Activated B cell treated with CpG ODN at 0.5 μM for 24 hours (primary cell): ENCODE measurements at regions not wholly inside any gene's neighbourhood (a gene's known extent, or its start where the extent isn't known, plus 50 kb on each side); places are given as distances from the start of the nearest gene placed in this dataset.
"Not testable (repeated sequence)": the region's sequence is repeated elsewhere in the genome, so short reads cannot be mapped to it uniquely, and the experiment has no call there.

Source experiments
- ATAC-seq: fragments of 200-7000 bp; cut with Tn5 transposase; one replicate; pipeline ENCODE4 v1.10.0; 2021; ENCODE audit warnings: low read depth, mild to moderate bottlenecking, moderate library complexity
- CTCF ChIA-PET: fragments of 350-600 bp; sonication (Branson Sonifier 250); formaldehyde crosslinking; loops from one replicate; lab custom pipeline; 2021; ENCODE audit warnings: antibody characterized with exemption; lab: Charles Lee
- POLR2A ChIA-PET: fragments of 350-600 bp; sonication (Branson Sonifier 250); formaldehyde crosslinking; loops from one replicate; lab custom pipeline; 2021; ENCODE audit warnings: antibody characterized with exemption; lab: Charles Lee
- DNase-seq: peaks from one replicate; pipeline ENCODE4 v3.0.0; 2022
- H3K27ac Mint-ChIP-seq: one replicate; pipeline ENCODE4 v1.8.0; 2020; ENCODE audit warnings: mixed read lengths
- H3K27me3 Mint-ChIP-seq: one replicate; pipeline ENCODE4 v1.8.0; 2021; ENCODE audit warnings: mixed read lengths
- H3K36me3 Mint-ChIP-seq: one replicate; pipeline ENCODE4 v1.8.0; 2021; ENCODE audit warnings: low read depth, mixed read lengths
- H3K4me1 Mint-ChIP-seq: one replicate; pipeline ENCODE4 v1.8.0; 2021; ENCODE audit warnings: mixed read lengths
- H3K4me3 Mint-ChIP-seq: one replicate; pipeline ENCODE4 v1.8.0; 2020; ENCODE audit warnings: mild to moderate bottlenecking, mixed read lengths
- H3K9me3 Mint-ChIP-seq: one replicate; pipeline ENCODE4 v1.8.0; 2020; ENCODE audit warnings: mixed read lengths
- intact Hi-C: fragments of 100-400 bp; cut with micrococcal nuclease; formaldehyde crosslinking; loops from one replicate; pipeline ENCODE4 v1.15.1; 2024
- TF ChIP-seq, protein P1 (sequence below): fragments of 200-600 bp; IDR thresholded peaks from one replicate; pipeline ENCODE4 v1.8.0; 2022; ENCODE audit warnings: antibody characterized with exemption, mild to moderate bottlenecking

DNA sequence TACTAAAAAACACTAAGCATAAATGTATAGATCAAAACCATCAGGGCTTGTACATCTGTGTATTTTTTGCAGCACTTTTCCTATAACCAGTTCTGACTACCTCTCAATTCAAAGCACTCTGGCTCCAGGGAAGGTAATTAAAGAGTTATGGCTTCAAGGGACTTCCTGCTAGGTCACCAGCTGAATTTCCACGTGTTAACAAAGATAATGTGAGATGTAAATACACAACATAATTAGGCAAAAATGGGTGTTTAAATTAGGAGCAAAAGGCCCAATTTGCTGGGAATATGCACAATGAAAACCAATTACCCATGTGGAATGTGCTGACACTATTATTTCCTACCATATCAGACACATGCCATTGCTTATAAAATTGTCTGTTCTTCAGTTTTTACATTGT, 513.4 kb upstream of the FLRT2 start:
- Mint-ChIP-seq H3K4me3 (no peak overlapping the region), H3K4me1 (no peaks in the 10 kb centered on the region), H3K27me3 (no peaks in the 10 kb centered on the region), H3K9me3 (peaks cover 18% of the 10 kb centered on the region), H3K27ac (no peak overlapping the region), H3K36me3 (no peaks in the 10 kb centered on the region)
- CTCF ChIA-PET, result no interaction called here
- POLR2A ChIA-PET, result no interaction called here
- intact Hi-C loops, result no loop called here
- DNase-seq (no peak), ATAC-seq (no peak)
- TF ChIP-seq, protein P1, sequence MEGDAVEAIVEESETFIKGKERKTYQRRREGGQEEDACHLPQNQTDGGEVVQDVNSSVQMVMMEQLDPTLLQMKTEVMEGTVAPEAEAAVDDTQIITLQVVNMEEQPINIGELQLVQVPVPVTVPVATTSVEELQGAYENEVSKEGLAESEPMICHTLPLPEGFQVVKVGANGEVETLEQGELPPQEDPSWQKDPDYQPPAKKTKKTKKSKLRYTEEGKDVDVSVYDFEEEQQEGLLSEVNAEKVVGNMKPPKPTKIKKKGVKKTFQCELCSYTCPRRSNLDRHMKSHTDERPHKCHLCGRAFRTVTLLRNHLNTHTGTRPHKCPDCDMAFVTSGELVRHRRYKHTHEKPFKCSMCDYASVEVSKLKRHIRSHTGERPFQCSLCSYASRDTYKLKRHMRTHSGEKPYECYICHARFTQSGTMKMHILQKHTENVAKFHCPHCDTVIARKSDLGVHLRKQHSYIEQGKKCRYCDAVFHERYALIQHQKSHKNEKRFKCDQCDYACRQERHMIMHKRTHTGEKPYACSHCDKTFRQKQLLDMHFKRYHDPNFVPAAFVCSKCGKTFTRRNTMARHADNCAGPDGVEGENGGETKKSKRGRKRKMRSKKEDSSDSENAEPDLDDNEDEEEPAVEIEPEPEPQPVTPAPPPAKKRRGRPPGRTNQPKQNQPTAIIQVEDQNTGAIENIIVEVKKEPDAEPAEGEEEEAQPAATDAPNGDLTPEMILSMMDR, result no peak

DNA sequence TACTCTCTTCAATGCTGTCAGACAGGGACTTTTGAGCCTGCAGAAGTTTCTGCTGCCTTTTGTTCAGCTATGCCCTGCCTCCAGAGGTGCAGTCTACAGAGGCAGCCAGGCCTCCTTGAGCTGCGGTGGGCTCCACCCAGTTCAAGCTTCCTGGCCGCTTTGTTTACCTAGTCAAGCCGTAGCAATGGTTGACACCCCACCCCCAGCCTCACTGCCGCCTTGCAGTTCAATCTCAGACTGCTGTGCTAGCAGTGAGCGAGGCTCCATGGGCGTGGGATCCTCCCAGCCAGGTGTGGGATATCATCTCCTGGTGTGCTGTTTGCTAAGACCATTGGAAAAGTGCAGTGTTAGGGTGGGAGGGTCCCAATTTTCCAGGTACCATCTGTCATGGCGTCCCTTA, 506.1 kb upstream of the FLRT2 start:
- intact Hi-C loops, H3K36me3 Mint-ChIP-seq, H3K27me3 Mint-ChIP-seq, H3K27ac Mint-ChIP-seq, DNase-seq, H3K4me3 Mint-ChIP-seq, ATAC-seq, H3K9me3 Mint-ChIP-seq, H3K4me1 Mint-ChIP-seq, POLR2A ChIA-PET, CTCF ChIA-PET: not testable (repeated sequence)

DNA sequence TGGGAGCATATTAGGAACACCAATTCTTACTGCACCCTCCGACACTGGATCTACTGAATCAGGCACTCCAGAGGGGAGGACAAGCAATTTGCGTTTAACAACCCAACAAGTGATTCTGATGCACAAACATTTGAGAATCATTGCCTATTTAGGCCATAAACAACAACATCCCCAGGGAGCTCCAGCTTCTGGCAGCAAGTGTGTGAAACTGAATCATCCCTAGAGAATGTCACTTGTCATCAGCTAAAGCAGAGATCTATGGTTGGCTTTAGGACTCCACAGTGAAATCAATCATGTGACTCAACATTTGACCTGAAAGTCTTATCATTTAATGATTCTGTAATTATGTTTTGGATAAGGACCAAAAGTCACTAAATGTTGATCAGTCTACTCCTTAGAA, 505.0 kb upstream of the FLRT2 start:
- Mint-ChIP-seq H3K27ac (no peak overlapping the region), H3K4me3 (no peak overlapping the region), H3K9me3 (peaks cover 7% of the 10 kb centered on the region), H3K4me1 (no peaks in the 10 kb centered on the region), H3K36me3 (no peaks in the 10 kb centered on the region), H3K27me3 (no peaks in the 10 kb centered on the region)
- TF ChIP-seq, protein P1, result no peak
- ChIA-PET CTCF (no interaction called here), POLR2A (no interaction called here)
- ATAC-seq (no peak), DNase-seq (no peak)
- intact Hi-C loops, result no loop called here

DNA sequence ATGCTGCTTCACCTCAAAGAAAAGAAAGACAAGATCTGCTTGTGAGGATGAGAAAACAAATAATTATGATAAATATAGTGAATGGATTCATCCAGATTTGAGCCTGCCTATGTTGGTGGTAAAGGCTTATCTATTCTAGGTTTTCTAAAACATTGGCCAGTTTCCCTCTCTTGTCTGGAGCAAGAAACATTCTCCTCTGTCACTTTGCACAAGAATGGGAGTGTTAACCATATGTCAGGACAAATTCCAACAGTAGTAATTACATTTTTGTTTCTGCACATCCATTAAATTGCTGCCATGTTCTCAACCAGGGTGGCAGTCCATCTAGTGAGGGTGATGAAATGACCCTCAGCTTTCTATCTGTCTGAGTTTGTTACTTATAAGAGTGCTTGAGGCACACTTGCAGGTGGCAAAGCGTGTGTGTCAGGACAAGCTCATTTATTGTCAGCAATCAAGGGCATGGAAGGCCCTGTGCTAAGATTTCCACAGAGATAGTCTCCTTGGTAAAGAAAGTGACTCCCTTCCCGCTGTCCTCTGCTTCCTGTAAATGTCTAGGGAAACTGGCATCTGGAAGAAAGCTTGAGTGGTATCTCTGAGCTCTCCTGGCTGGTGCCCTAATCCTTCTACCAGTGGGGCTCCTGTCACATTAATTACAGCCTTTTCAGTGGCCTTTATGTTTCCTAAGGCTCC, 502.1 kb upstream of the FLRT2 start:
- Mint-ChIP-seq H3K27ac (no peak overlapping the region), H3K9me3 (no peaks in the 10 kb centered on the region), H3K27me3 (no peaks in the 10 kb centered on the region), H3K36me3 (no peaks in the 10 kb centered on the region), H3K4me3 (no peak overlapping the region), H3K4me1 (no peaks in the 10 kb centered on the region)
- DNase-seq, result no peak
- CTCF ChIA-PET, result no interaction called here
- ATAC-seq, result no peak
- intact Hi-C loops, result no loop called here
- TF ChIP-seq, protein P1, result no peak
- POLR2A ChIA-PET, result no interaction called here

DNA sequence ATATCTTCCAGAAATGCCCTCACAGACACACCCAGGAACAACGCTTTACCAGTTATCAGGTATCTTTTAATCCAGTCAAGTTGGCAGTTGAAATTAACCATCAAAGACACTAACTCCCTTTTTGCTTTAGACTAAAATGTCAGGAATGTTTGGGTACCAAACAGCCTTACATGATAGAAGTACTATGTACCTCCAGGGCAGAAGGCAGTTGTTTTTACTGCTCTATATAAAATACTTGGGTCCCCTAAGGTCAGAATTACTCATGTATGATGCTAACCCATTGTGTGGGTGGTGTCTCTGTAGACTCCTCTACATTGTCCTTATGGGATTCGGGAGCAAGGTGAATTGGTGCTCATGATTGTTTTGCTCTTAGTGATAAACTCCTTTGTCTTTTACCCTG, 492.5 kb upstream of the FLRT2 start:
- ChIA-PET POLR2A (no interaction called here), CTCF (no interaction called here)
- Mint-ChIP-seq H3K4me3 (no peak overlapping the region), H3K27ac (no peak overlapping the region), H3K4me1 (no peaks in the 10 kb centered on the region), H3K36me3 (no peaks in the 10 kb centered on the region), H3K9me3 (peaks cover 12% of the 10 kb centered on the region), H3K27me3 (no peaks in the 10 kb centered on the region)
- no peak for ATAC-seq
- no peak for DNase-seq
- intact Hi-C loops, result no loop called here
- TF ChIP-seq, protein P1, result no peak
